IPS DF 4.7 (cell line): ENCODE measurements at regions not wholly inside any gene's neighbourhood (a gene's known extent, or its start where the extent isn't known, plus 50 kb on each side); places are given as distances from the start of the nearest gene placed in this dataset.

Experiments used
- DNase-seq: peaks from one replicate; pipeline ENCODE4 v3.0.0-alpha.2; 2013; ENCODE audit warnings: low spot score; ENCODE audit errors: extremely low read depth

DNA sequence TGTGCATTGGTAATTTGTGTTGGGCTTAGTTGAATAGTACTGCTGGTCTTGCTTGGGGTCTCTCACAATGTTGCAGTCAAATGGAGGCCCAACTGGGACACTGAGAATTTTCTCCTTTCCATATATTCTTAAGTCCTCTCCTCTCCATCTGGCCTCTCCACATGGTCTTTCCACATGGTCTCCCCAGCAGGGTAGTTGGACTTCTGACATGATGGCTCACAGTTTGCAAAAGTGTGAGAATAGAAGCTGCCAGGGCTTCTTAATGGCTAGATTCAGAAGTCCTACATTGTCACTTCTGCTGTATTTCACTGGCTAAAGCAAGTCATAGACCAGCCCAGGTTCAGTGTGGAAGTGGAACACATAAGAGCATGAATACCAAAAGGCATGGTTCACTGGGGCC lies 318.5 kb upstream of the TNP1 start:
- no peak for DNase-seq

DNA sequence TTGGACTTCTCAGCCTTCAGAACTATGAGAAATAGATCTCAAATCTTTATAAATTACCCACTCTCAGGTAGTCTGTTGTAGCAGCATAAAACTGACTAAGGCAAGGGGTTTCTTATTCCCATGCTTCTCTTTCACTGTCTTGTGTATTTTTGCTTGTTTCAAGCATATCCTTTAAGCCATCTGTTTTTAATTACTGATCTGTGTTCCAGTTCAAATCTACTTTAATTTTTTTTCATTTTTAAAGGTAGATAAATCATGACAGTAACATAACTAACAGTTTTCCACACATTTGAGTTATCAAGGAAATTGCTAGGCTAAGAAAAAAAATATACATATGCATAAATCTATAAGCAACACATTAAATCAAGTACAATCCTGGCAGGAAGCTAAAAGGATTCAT lies 317.9 kb upstream of the TNP1 start:
- no peak for DNase-seq

DNA sequence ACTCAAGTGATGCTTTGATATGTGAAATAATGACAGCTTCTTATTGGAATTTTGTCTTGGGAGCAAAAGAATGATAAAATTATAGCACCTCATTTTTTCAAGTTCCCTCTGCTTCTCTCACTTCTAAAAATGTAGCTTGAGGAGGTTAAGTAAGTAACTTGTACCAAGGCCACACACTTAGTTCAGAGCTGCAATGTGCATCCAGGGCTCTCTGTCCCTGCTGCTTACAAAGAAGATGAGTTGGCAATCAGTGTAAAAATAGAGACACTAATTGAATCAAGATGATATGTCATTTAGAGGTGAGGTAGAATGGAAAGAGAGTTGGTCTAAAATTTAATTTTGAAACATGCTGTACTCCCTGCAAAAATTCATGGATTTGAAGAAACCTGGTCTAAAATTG lies 312.0 kb upstream of the TNP1 start:
- no peak for DNase-seq

- DNase-seq = no peak
Measured at GRCh38 chr2:217168496-217168895, 308.6 kb upstream of the TNP1 start.

GRCh38 chr2:217167531-217167930 lies 307.7 kb upstream of the TNP1 start:
- no peak for DNase-seq

GRCh38 chr2:217166241-217166850 lies 306.5 kb upstream of the TNP1 start:
- DNase-seq = peak; percentile 44

DNA sequence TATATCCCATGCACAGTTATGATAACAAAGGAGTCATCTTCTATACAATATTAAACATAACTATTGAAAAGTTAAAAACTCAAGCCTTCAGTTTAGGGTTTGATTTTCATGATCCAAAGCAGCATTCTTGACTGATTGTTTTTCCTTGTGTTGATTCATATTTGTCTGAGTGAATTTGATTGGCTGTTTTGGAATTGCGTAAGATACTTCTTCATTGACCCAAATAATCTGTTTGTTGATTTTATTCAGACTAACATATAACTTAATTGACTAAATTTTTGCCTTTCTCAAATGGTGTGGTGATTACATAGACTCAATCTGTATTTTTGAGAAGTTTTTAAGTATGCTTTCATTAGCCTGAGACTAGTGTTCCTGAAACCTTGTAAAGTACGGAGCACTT lies 305.7 kb upstream of the TNP1 start:
- DNase-seq = no peak

- no peak for DNase-seq
Measured at GRCh38 chr2:217163987-217164386, 304.1 kb upstream of the TNP1 start.

DNA sequence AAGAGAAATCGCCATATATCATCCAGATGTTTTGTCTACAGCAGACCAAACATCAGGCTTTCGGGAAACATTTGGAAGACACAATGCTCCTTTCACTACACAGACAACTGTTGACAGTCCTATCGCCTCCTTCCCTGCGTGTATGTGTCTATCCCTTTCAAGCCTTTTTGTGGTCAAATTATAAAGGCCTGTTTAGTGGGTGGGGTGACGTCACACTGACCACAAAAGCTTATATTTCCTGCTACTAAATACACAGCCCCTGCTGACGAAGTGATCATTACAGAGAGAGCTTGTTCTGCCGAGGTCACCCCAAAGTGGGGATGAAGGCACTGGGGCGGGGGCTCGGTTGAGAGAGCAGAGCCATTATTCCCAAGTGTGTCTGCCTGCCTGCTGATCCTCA lies 302.7 kb upstream of the TNP1 start:
- no peak for DNase-seq

DNA sequence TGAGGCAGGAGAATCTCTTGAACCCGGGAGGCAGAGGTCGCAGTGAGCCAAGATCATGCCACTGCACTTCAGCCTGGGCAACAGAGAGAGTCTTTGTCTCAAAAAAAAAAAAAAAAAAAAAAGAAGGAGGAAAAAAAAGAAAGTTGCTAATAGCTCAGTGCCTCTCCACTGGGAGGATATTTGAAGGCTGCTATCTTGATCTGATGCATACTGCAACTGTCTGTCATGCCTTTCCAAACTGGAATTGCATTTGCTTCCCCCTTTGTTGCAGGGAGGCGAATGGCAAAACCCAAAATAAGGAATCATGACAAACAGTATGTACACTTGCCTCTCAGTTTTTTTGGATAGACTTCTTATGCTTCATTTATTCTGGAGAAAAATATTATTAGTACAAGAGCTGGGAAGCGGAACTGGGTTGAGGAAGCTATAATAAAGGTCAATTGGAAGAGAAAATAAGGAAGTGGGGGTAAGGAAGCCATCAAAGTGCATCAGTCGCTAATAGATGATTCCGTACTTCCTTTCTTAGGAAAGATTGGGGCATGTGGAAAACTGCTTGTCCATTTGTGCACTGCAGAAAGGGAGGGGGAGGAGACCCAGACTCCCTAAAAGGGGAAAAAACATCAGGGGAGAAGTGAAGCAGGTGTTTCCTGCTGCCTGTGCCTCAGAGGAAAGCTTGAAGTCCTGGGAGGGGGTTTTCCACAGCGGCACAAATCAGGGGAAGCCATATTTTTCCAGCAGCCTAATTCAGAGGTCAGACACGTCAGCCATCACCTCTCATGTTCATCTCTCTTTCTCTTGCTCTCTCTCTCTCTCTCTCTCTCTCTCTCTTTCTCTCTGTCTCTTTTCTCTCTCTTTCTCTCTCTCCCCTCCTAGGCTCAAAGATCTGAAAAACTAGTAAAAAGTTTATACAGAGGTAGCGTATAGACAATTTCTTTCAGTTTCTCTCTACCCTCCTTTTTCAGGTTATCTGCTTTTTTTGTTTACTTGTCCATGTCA lies 301.4 kb upstream of the TNP1 start:
- DNase-seq = no peak

DNA sequence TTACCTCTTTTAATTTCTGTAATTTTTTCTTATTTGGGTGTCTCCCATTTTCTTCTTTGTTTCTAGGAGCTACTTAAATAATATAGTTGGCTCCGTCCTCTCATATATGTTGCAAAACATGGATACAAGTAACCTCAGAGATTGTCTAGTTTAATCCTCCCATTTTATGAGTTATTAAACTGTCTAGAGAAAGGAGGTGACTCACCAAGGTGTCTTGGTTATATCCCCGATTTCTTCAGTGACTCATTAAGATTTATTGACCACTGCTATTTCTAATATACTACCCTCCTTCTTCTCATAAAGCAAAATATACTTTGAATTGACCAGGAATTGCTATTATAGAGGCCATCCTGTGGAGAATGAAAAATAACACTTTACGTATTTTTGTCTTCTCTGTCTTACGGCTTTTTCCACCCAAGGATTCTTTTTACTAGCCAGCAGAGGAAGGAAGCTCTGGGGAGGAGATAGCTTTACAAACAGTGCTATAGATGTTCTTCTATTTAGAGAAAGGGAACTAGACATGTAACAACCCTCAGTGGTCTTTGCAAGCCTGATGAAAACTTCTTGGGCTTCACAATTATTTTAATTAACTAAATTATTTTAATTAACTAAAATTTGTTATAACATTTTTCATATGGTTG lies 300.4 kb upstream of the TNP1 start:
- no peak for DNase-seq

DNA sequence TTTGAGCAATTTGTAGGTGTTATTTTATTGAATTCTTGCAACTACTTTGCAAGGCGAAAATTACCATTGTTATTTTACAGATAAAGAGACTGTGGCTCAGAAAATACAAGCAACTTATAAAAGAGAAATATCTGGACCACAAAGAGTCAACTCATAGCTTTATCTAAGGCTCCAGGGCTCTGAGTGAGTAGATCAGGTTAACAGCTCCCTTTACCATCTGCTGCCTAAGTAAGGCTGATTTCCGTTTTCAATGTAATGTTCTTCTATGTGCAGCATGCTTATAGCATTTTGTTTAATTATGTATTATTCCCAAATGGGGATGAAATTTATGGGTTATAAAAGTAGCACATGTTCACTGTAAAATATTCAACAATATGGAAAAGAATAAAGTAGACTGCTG lies 299.1 kb upstream of the TNP1 start:
- no peak for DNase-seq

GRCh38 chr2:217157581-217157980 lies 297.7 kb upstream of the TNP1 start:
- no peak for DNase-seq

DNA sequence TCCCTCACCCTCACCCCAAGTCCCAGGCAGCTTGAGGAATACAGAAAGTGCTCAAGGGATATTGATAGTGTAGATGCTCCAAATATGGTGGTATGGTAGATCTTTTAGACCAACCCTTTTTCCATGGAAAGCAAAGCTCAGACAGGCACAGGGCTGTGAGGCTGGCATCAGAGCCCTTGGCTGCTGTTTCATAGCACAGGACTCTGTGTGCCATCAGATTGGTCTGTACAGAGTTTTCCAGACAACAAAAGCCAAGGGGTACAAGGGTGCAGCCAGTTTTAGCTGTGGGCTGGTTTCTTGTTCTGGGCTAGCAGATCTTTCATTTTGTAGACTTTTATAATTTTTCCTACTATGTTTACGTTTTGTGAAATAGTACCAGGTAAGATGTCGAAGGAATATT lies 296.9 kb upstream of the TNP1 start:
- no peak for DNase-seq

DNA sequence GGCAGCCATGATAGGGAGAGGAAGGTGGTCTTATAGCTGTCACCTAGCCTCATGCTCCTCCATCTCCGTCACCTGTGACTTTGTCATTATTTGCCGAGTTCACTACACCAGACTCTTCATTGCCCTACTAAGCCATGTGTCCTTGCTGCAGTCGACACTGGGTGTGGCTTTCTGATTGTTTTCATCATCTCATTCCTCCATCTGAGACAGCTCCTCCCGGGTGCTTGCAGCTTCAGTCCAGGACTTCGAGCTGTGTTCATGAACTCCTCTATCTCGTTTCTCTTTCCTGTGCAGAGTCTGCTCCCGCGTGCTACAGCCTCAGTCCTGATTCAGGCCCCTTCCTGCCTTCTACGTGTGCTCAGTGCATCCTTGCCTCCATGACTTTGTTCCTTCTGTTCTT lies 295.1 kb upstream of the TNP1 start:
- no peak for DNase-seq

- no peak for DNase-seq
Measured at GRCh38 chr2:217153510-217153909, 293.6 kb upstream of the TNP1 start.

DNA sequence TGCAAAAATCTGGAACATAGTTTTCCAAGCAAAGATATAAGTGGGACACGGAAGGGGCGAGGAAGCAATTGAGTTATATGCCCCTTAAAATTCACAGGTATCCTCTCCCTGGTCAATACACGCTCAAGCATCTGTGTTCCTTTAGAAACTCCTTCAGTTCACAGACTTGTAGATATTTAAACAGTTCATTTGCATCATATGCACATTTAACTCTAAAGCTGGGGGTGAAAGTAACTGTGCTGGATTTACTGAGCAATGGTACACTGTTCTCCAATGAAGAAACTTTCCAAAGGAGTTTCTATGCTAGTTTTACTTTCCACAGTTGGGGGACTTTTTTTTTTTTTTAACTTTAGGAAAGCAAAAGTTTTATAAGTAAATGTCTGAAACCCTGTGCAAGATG lies 293.0 kb upstream of the TNP1 start:
- DNase-seq = no peak

- DNase-seq = no peak
Measured at GRCh38 chr2:217151509-217152206, 291.8 kb upstream of the TNP1 start.

GRCh38 chr2:217150236-217150635 lies 290.4 kb upstream of the TNP1 start:
- DNase-seq = no peak

DNA sequence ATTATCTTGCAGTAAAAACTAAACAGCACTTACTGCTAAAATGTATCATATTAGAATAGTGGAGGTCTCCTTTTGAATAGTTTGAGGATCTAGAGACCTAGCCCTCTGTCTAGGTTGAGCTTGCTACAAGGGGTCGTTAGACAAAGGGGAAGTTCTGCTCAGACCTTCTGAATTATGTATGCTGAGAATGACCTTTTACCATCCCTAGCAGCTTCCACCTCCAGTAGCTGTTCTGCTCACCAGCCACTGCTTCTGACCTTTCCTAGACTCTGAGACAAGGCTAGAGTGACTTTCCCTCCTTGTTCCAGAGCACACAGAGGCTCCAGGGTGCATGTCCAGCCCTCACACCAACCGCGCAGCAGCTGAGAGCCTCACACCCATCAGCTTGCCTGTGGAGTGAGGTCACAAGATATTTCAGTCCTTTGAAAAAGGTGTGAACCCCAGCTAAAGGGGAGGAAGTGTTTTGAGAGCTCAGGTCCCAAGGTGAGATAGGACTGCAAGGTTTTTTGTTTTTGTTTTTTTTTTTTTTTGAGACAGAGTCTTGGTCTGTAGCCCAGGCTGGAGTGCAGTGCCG lies 289.3 kb upstream of the TNP1 start:
- no peak for DNase-seq

DNA sequence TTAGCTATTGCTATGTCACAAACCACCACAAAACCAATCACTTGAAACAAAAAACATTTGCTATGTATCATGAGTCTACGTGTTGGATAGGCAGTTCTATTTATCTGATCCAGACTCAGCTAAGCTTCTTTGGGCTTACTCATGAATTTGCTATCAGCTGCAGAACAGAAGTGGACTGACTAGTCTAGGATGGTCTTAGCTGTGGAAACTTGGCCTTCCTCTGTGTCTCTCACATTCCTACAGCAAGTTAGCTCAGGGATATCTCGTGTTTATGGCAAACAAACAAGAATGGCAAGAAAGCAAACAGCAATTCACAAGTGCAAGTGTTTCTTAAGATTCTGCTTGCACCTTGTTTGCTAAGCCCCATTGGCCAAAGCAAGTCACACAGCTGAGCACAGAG lies 288.0 kb upstream of the TNP1 start:
- DNase-seq = no peak
